ENCODE measurements at regions not wholly inside any gene's neighbourhood (a gene's known extent, or its start where the extent isn't known, plus 50 kb on each side); places are given as distances from the start of the nearest gene placed in this dataset.

GRCh38 chr6:119591235-119591634 is 241.7 kb upstream of the MAN1A1 start:
- CTCF ChIA-PET, result interaction anchor here (1.1 kb wide), 1 partner anchor 15 kb away, joined by 3 read pairs; no protein-coding TSS in a partner anchor
- TF ChIP-seq, protein P1, sequence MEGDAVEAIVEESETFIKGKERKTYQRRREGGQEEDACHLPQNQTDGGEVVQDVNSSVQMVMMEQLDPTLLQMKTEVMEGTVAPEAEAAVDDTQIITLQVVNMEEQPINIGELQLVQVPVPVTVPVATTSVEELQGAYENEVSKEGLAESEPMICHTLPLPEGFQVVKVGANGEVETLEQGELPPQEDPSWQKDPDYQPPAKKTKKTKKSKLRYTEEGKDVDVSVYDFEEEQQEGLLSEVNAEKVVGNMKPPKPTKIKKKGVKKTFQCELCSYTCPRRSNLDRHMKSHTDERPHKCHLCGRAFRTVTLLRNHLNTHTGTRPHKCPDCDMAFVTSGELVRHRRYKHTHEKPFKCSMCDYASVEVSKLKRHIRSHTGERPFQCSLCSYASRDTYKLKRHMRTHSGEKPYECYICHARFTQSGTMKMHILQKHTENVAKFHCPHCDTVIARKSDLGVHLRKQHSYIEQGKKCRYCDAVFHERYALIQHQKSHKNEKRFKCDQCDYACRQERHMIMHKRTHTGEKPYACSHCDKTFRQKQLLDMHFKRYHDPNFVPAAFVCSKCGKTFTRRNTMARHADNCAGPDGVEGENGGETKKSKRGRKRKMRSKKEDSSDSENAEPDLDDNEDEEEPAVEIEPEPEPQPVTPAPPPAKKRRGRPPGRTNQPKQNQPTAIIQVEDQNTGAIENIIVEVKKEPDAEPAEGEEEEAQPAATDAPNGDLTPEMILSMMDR (IDR thresholded peaks at IDR 0.05; ENCODE audit: insufficient read depth, low read length, missing control alignments), result no peak
- POLR2A ChIA-PET, result no interaction called here
- DNase-seq (ENCODE audit: low read depth, low spot score), result no peak
- H3K4me3 ChIP-seq (ENCODE audit: low read depth, low read length), result no peak overlapping the region

- TF ChIP-seq, protein P1 (IDR thresholded peaks at IDR 0.05; ENCODE audit: insufficient read depth, low read length, missing control alignments), result no peak
- DNase-seq (ENCODE audit: low read depth, low spot score), result no peak
- ChIA-PET CTCF (no interaction called here), POLR2A (no interaction called here)
- no peak overlapping the region for H3K4me3 ChIP-seq (ENCODE audit: low read depth, low read length)
These were observed 240.5 kb upstream of the MAN1A1 start for GRCh38 chr6:119590066-119590465.

- CTCF ChIA-PET, result interaction anchor here (0.6 kb wide), 1 partner anchor 9 kb away, joined by 3 read pairs; no protein-coding TSS in a partner anchor
- DNase-seq (ENCODE audit: low read depth, low spot score), result no peak
- TF ChIP-seq, protein P1 (IDR thresholded peaks at IDR 0.05; ENCODE audit: insufficient read depth, low read length, missing control alignments), result no peak
- POLR2A ChIA-PET, result no interaction called here
- H3K4me3 ChIP-seq (ENCODE audit: low read depth, low read length), result no peak overlapping the region
These were observed 238.0 kb upstream of the MAN1A1 start for GRCh38 chr6:119587537-119587936.

DNA sequence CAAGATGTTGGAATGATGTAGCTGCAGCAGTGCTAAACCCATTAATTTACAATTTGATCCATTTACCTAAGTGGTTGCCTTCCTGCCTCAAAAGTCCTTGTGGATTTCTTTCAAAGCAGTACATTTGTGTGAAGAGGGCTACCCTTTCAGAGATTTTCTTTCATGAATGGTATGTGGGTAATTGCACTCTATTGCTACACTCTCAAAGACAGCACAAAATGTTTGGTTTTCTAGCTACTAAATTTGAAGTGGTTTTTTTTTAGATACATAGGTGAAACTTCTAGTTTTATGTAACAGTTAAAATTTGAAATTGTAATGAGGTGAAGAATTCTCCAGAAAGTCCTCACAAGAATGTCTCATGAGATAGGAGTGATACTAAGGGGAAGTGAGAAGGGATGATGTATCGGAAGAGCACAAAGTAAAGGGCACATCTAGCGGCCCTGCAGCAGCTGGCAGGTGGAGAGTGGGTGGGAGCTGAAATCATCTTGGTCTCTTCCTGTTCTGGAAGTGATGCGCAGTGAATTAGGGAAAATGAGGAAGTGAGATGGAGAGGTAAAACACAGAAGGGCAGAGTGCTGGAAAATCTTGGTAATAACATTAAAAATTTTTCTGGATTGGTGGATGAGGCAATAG is 236.8 kb upstream of the MAN1A1 start:
- CTCF ChIA-PET, result no interaction called here
- TF ChIP-seq, protein P1 (IDR thresholded peaks at IDR 0.05; ENCODE audit: insufficient read depth, low read length, missing control alignments), result no peak
- H3K4me3 ChIP-seq (ENCODE audit: low read depth, low read length), result no peak overlapping the region
- no peak for DNase-seq (ENCODE audit: low read depth, low spot score)
- POLR2A ChIA-PET, result no interaction called here

- CTCF ChIA-PET, result interaction anchor here (1.1 kb wide), 1 partner anchor 29 kb away, joined by 3 read pairs; no protein-coding TSS in a partner anchor
- POLR2A ChIA-PET, result no interaction called here
- DNase-seq (ENCODE audit: low read depth, low spot score), result no peak
- TF ChIP-seq, protein P1 (IDR thresholded peaks at IDR 0.05; ENCODE audit: insufficient read depth, low read length, missing control alignments), result no peak
- no peak overlapping the region for H3K4me3 ChIP-seq (ENCODE audit: low read depth, low read length)
These were observed 234.5 kb upstream of the MAN1A1 start for GRCh38 chr6:119584088-119584487.

DNA sequence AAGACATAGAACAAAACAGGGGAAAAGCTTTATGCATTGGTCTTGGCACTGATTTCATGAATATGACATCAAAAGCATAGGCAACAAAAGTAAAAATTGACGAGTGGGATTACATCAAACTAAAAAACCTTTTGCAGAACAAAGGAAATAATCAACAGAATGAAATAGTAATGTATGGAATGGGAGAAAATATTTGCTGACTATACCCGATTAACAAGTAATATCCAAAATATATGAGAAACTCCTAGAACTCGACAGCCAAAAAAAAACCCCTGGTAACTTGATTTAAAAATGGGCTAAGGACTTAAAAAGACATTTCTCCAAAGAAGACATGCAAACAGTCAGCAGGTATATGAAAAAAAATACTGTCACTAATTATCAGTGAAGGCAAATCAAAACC is 231.7 kb upstream of the MAN1A1 start:
- DNase-seq (ENCODE audit: low read depth, low spot score), result no peak
- POLR2A ChIA-PET, result no interaction called here
- CTCF ChIA-PET, result no interaction called here
- TF ChIP-seq, protein P1 (IDR thresholded peaks at IDR 0.05; ENCODE audit: insufficient read depth, low read length, missing control alignments), result no peak
- no peak overlapping the region for H3K4me3 ChIP-seq (ENCODE audit: low read depth, low read length)

All from AG04449 (cell line).